ENCODE measurements at regions not wholly inside any gene's neighbourhood (a gene's known extent, or its start where the extent isn't known, plus 50 kb on each side); places are given as distances from the start of the nearest gene placed in this dataset.

- DNase-seq: no peak
Measured at GRCh38 chr16:49075709-49076108, 205.9 kb downstream of the CBLN1 start.

- no peak for DNase-seq
Measured at GRCh38 chr16:49068224-49068623, 213.4 kb downstream of the CBLN1 start.

GRCh38 chr16:49067776-49068175, 213.9 kb downstream of the CBLN1 start:
- DNase-seq: no peak

- DNase-seq: no peak
Measured at GRCh38 chr16:49061137-49061714, 220.4 kb downstream of the CBLN1 start.

GRCh38 chr16:49060728-49061127, 220.9 kb downstream of the CBLN1 start:
- no peak for DNase-seq

GRCh38 chr16:49058382-49058781, 223.3 kb downstream of the CBLN1 start:
- no peak for DNase-seq

GRCh38 chr16:49057936-49058335, 223.7 kb downstream of the CBLN1 start:
- no peak for DNase-seq

- DNase-seq: no peak
Measured at GRCh38 chr16:49057391-49057790, 224.2 kb downstream of the CBLN1 start.

GRCh38 chr16:49056546-49056945, 225.1 kb downstream of the CBLN1 start:
- DNase-seq: no peak

- DNase-seq: no peak
Measured at GRCh38 chr16:49055824-49056545, 225.7 kb downstream of the CBLN1 start.

GRCh38 chr16:49055291-49055690, 226.3 kb downstream of the CBLN1 start:
- DNase-seq: no peak

GRCh38 chr16:49054606-49055005, 227.0 kb downstream of the CBLN1 start:
- DNase-seq: no peak

GRCh38 chr16:49052846-49053245, 228.8 kb downstream of the CBLN1 start:
- no peak for DNase-seq

- no peak for DNase-seq
Measured at GRCh38 chr16:49051576-49051975, 230.1 kb downstream of the CBLN1 start.

GRCh38 chr16:49050607-49051006, 231.0 kb downstream of the CBLN1 start:
- no peak for DNase-seq

- no peak for DNase-seq
Measured at GRCh38 chr16:49049644-49050043, 232.0 kb downstream of the CBLN1 start.

GRCh38 chr16:49049191-49049590, 232.4 kb downstream of the CBLN1 start:
- DNase-seq: no peak

GRCh38 chr16:49048557-49048956, 233.1 kb downstream of the CBLN1 start:
- no peak for DNase-seq

GRCh38 chr16:49036126-49036525, 245.5 kb downstream of the CBLN1 start:
- no peak for DNase-seq

GRCh38 chr16:49027420-49027819, 254.2 kb downstream of the CBLN1 start:
- DNase-seq: no peak

GRCh38 chr16:49026566-49027181, 255.0 kb downstream of the CBLN1 start:
- DNase-seq: no peak

- DNase-seq: no peak
Measured at GRCh38 chr16:49024896-49025295, 256.7 kb downstream of the CBLN1 start.

GRCh38 chr16:49024016-49024415, 257.6 kb downstream of the CBLN1 start:
- no peak for DNase-seq

- no peak for DNase-seq
Measured at GRCh38 chr16:49023050-49023449, 258.6 kb downstream of the CBLN1 start.
